H1 (cell line): ENCODE measurements at regions not wholly inside any gene's neighbourhood (a gene's known extent, or its start where the extent isn't known, plus 50 kb on each side); places are given as distances from the start of the nearest gene placed in this dataset.

Experiments
- CTCF ChIA-PET: fragments of 300-600 bp; sonication (Branson Sonifier 250); formaldehyde crosslinking; loops from one replicate; lab custom pipeline; 2021; ENCODE audit not compliant: partially characterized antibody; lab: Charles Lee
- POLR2A ChIA-PET: fragments of 300-600 bp; sonication (Branson Sonifier 250); formaldehyde crosslinking; loops from one replicate; lab custom pipeline; 2021; ENCODE audit warnings: inconsistent platforms; ENCODE audit not compliant: partially characterized antibody; lab: Charles Lee
- DNase-seq, 2 experiments: peaks; one replicate each; pipeline versions ENCODE4 v3.0.0 to v3.0.0-alpha.2; 2010 to 2022; ENCODE audit warnings: low spot score in 2 of 2, low read depth in 1 of 2, mixed read lengths in 1 of 2
- FAIRE-seq: peaks from 2 replicates; lab custom pipeline; 2011; peaks lifted over from hg19 to GRCh38; lab: Jason Lieb, UNC
- H2AFZ ChIP-seq: 2 replicates; pipeline ENCODE4 v1.8.1; 2012; ENCODE audit warnings: low read length, inconsistent platforms
- H2AK5ac ChIP-seq: 2 replicates; pipeline ENCODE4 v1.6.1; 2013; ENCODE audit warnings: low read depth, low read length
- H2BK120ac ChIP-seq: replicated peaks from 2 replicates; pipeline ENCODE3; 2013; ENCODE audit warnings: low read depth, low read length, inconsistent platforms
- H2BK12ac ChIP-seq: 2 replicates; pipeline ENCODE4 v1.6.1; 2013; ENCODE audit warnings: low read depth, low read length
- H2BK15ac ChIP-seq: 2 replicates; pipeline ENCODE4 v1.6.1; 2013; ENCODE audit warnings: low read length
- H2BK20ac ChIP-seq: 2 replicates; pipeline ENCODE4 v1.6.1; 2013; ENCODE audit warnings: low read length
- H2BK5ac ChIP-seq: 2 replicates; pipeline ENCODE4 v1.6.1; 2013; ENCODE audit warnings: low read depth, low read length
- H3K14ac ChIP-seq: 2 replicates; pipeline ENCODE4 v1.6.1; 2013; ENCODE audit warnings: inconsistent platforms; ENCODE audit not compliant: insufficient read length
- H3K18ac ChIP-seq: 2 replicates; pipeline ENCODE4 v1.6.1; 2013; ENCODE audit warnings: low read length; ENCODE audit errors: extremely low read depth
- H3K23ac ChIP-seq: 2 replicates; pipeline ENCODE4 v1.6.1; 2013; ENCODE audit warnings: inconsistent platforms; ENCODE audit not compliant: insufficient read length
- H3K23me2 ChIP-seq: 2 replicates; pipeline ENCODE4 v1.6.1; 2013; ENCODE audit warnings: low read depth, low read length
- H3K27ac ChIP-seq: 2 replicates; pipeline ENCODE4 v1.6.1; 2011; ENCODE audit warnings: low read depth, low read length, inconsistent platforms
- H3K27me3 ChIP-seq, 4 experiments: replicated peaks in 1 of 4; 1 replicate in 1 of 4; 2 replicates in 3 of 4; pipeline versions ENCODE4 v1.6.1 to v1.8.1; 2011 to 2013; ENCODE audit warnings: low read length in 3 of 4, mild to moderate bottlenecking in 3 of 4, inconsistent platforms in 2 of 4, mixed read lengths in 2 of 4, moderate library complexity in 1 of 4; ENCODE audit not compliant: control insufficient read depth in 3 of 4, insufficient read depth in 3 of 4; ENCODE audit errors: extremely low read depth in 1 of 4
- H3K36me3 ChIP-seq, 4 experiments: 2 replicates each; pipeline versions ENCODE4 v1.6.1 to v1.8.1; 2011 to 2013; ENCODE audit warnings: mild to moderate bottlenecking in 4 of 4, low read length in 3 of 4, moderate library complexity in 2 of 4, control low read depth in 1 of 4, inconsistent platforms in 1 of 4; ENCODE audit not compliant: insufficient read depth in 4 of 4, control insufficient read depth in 2 of 4
- H3K4ac ChIP-seq: replicated peaks from 2 replicates; pipeline ENCODE3; 2013; ENCODE audit warnings: low read length, low read depth, mixed read lengths, inconsistent platforms; ENCODE audit not compliant: insufficient read length
- H3K4me1 ChIP-seq, 4 experiments: replicated peaks in 1 of 4; 1 replicate in 1 of 4; 2 replicates in 3 of 4; pipeline versions ENCODE4 v1.6.1 to v1.8.1; 2011 to 2013; ENCODE audit warnings: low read length in 3 of 4, inconsistent platforms in 2 of 4, mixed read lengths in 1 of 4; ENCODE audit not compliant: insufficient read depth in 4 of 4, control insufficient read depth in 3 of 4
- H3K4me2 ChIP-seq, 2 experiments: 2 replicates each; pipeline versions ENCODE4 v1.6.1 to v1.8.1; 2011 to 2013; ENCODE audit warnings: low read depth in 2 of 2, low read length in 2 of 2, control low read depth in 1 of 2, inconsistent platforms in 1 of 2, mild to moderate bottlenecking in 1 of 2; ENCODE audit not compliant: insufficient read depth in 1 of 2
- H3K4me3 ChIP-seq, 4 experiments: fragments of 200-600, 300-600 bp in 1 of 4; sonication (generic), shearing (Covaris generic), sonication (Bioruptor Twin) in 1 of 4; 2 replicates each; pipeline versions ENCODE4 v1.5.1 to v1.8.1; 2011 to 2016; ENCODE audit warnings: low read length in 4 of 4, low read depth in 3 of 4, control low read depth in 2 of 4, inconsistent platforms in 2 of 4, mild to moderate bottlenecking in 2 of 4, mixed read lengths in 1 of 4, moderate library complexity in 1 of 4; ENCODE audit not compliant: insufficient read depth in 2 of 4; ENCODE audit errors: extremely low read depth in 1 of 4
- H3K56ac ChIP-seq: replicated peaks from 2 replicates; pipeline ENCODE3; 2013; ENCODE audit warnings: low read depth, mild to moderate bottlenecking, mixed read lengths, low read length, inconsistent platforms; ENCODE audit not compliant: insufficient read length
- H3K79me1 ChIP-seq: 2 replicates; pipeline ENCODE4 v1.6.1; 2013; ENCODE audit warnings: low read depth, low read length, control low read depth
- H3K79me2 ChIP-seq, 2 experiments: 2 replicates each; pipeline versions ENCODE4 v1.6.1 to v1.8.1; 2012 to 2013; ENCODE audit warnings: low read length in 2 of 2, mild to moderate bottlenecking in 2 of 2, inconsistent platforms in 1 of 2; ENCODE audit not compliant: insufficient read depth in 2 of 2, control insufficient read depth in 1 of 2
- H3K9ac ChIP-seq, 4 experiments: replicated peaks in 1 of 4; 1 replicate in 1 of 4; 2 replicates in 3 of 4; pipeline versions ENCODE4 v1.6.1 to v1.8.1; 2011 to 2013; ENCODE audit warnings: low read depth in 3 of 4, low read length in 3 of 4, control low read depth in 2 of 4, mild to moderate bottlenecking in 2 of 4, moderate library complexity in 2 of 4, inconsistent platforms in 1 of 4; ENCODE audit errors: extremely low read depth in 1 of 4
- H3K9me3 ChIP-seq, 2 experiments: 2 replicates each; pipeline versions ENCODE4 v1.6.1 to v1.8.1; 2012 to 2013; ENCODE audit warnings: mild to moderate bottlenecking in 2 of 2, moderate library complexity in 2 of 2, control low read depth in 1 of 2, inconsistent platforms in 1 of 2, low read depth in 1 of 2, low read length in 1 of 2, mixed read lengths in 1 of 2; ENCODE audit not compliant: insufficient read depth in 2 of 2
- H4K20me1 ChIP-seq, 2 experiments: replicated peaks in 1 of 2; 2 replicates each; pipeline versions ENCODE3 to v1.8.1; 2011 to 2013; ENCODE audit warnings: inconsistent platforms in 2 of 2, low read length in 2 of 2, mild to moderate bottlenecking in 1 of 2; ENCODE audit not compliant: insufficient read depth in 2 of 2, control insufficient read depth in 1 of 2
- H4K5ac ChIP-seq: 2 replicates; pipeline ENCODE4 v1.6.1; 2013; ENCODE audit warnings: low read length, low read depth, mixed read lengths, inconsistent platforms; ENCODE audit not compliant: insufficient read length
- H4K8ac ChIP-seq: 2 replicates; pipeline ENCODE4 v1.8.0; 2013; ENCODE audit warnings: mild to moderate bottlenecking, moderate library complexity, low read length, inconsistent platforms; ENCODE audit not compliant: insufficient read depth; ENCODE audit errors: extremely low read depth
- H4K91ac ChIP-seq: replicated peaks from 2 replicates; pipeline ENCODE3; 2013; ENCODE audit warnings: low read length, mixed read lengths, inconsistent platforms; ENCODE audit not compliant: insufficient read length
- CEBPB ChIP-seq: IDR thresholded peaks from 2 replicates; pipeline ENCODE4 v1.6.1; 2012; ENCODE audit warnings: low read depth, low read length
- CTBP2 ChIP-seq: IDR thresholded peaks from 2 replicates; pipeline ENCODE4 v1.7.0; 2011; ENCODE audit warnings: borderline replicate concordance, mild to moderate bottlenecking, moderate library complexity, mixed read lengths, low read length; ENCODE audit not compliant: insufficient read depth, insufficient read length
- GABPA ChIP-seq: IDR thresholded peaks from 2 replicates; pipeline ENCODE4 v1.6.1; 2011; ENCODE audit warnings: mild to moderate bottlenecking, low read length, moderate library complexity, borderline replicate concordance; ENCODE audit not compliant: insufficient read depth
- MAFK ChIP-seq: IDR thresholded peaks from 2 replicates; pipeline ENCODE4 v1.6.1; 2012; ENCODE audit warnings: low read depth, mild to moderate bottlenecking, improper control_type of control experiment, low read length
- RFX5 ChIP-seq: IDR thresholded peaks from 2 replicates; pipeline ENCODE4 v1.6.1; 2011; ENCODE audit warnings: low read depth, low read length, improper control_type of control experiment, borderline replicate concordance
- SAP30 ChIP-seq: fragments of 300-600 bp; sonication (generic); IDR thresholded peaks from 2 replicates; pipeline ENCODE4 v1.7.1; 2012; ENCODE audit warnings: low read length, moderate library complexity, mild to moderate bottlenecking, inconsistent platforms; ENCODE audit not compliant: insufficient read depth, insufficient replicate concordance
- TAF1 ChIP-seq: IDR thresholded peaks from 2 replicates; pipeline ENCODE4 v1.6.1; 2011; ENCODE audit warnings: mild to moderate bottlenecking, low read depth, low read length
- ZNF274 ChIP-seq: IDR thresholded peaks from 2 replicates; pipeline ENCODE4 v1.7.0; 2012; ENCODE audit warnings: low read length, borderline replicate concordance; ENCODE audit errors: extremely low read depth
- WGBS, 2 experiments: shearing (Covaris generic) in 1 of 2; methylation state at CpG; one replicate each; pipeline versions ENCODE4 v1.1.6 to v1.1.7; 2013 to 2015; ENCODE audit warnings: low lambda C conversion rate in 2 of 2, mixed read lengths in 2 of 2, inconsistent platforms in 1 of 2, low coverage in 1 of 2, missing lambda C conversion rate in 1 of 2; ENCODE audit not compliant: insufficient replicate concordance in 2 of 2, insufficient coverage in 1 of 2, insufficient read length in 1 of 2; ENCODE audit errors: extremely low coverage in 1 of 2, missing lambda C conversion rate in 1 of 2; 5-methylcytosine and 5-hydroxymethylcytosine counted together
- TF ChIP-seq, protein P1 (sequence below), 3 experiments: IDR thresholded peaks; 1 replicate in 2 of 3; 2 replicates in 1 of 3; pipeline versions ENCODE4 v1.5.1 to v1.6.1; 2011; ENCODE audit warnings: low read length in 3 of 3, mild to moderate bottlenecking in 3 of 3, inconsistent platforms in 2 of 3, low read depth in 1 of 3, moderate library complexity in 1 of 3; ENCODE audit not compliant: insufficient read depth in 1 of 3; ENCODE audit errors: control extremely low read depth in 1 of 3
- TF ChIP-seq, protein P2 (sequence below): IDR thresholded peaks from 2 replicates; pipeline ENCODE4 v1.6.1; 2011; ENCODE audit warnings: low read depth, mild to moderate bottlenecking, low read length; ENCODE audit not compliant: insufficient read depth

DNA sequence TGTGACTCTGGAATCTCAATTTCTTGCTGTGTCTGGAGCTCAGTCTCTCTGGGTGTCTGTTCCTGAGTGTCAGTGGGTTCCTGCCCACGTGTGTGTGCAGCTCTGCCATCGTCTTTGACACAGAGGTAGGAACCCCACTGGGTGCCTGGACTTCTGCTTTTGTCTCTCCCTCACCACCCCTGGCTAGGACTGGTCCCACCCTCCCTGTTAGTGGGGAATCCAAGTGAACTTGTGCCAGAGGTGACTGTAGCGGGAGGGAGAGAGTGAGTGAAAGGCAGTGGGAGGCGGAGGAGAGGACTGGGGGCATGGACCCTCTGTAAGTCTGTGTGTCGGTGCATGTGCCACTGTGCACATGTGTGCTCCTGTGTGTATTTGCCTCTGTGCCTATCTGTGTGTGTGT, 299.9 kb upstream of the ZMIZ1 start:
- no peaks in the 10 kb centered on the region for H3K27me3 ChIP-seq
- H2AFZ ChIP-seq: no peak overlapping the region
- H3K4me1 ChIP-seq: no peaks in the 10 kb centered on the region
- DNase-seq: no peak
- H3K56ac ChIP-seq: no peak overlapping the region
- peaks cover 3% of the 10 kb centered on the region; the same call in 1 of the 2 replicates for H3K23me2 ChIP-seq
- H3K27ac ChIP-seq: no peak overlapping the region
- no peak overlapping the region; the same call in 1 of the 2 replicates for H4K8ac ChIP-seq
- no peak overlapping the region for H2BK20ac ChIP-seq
- no peak overlapping the region; the same call in 1 of the 2 replicates for H3K18ac ChIP-seq
- H3K4me3 ChIP-seq: no peak overlapping the region
- no peak overlapping the region for H4K91ac ChIP-seq
- H3K9me3 ChIP-seq: no peaks in the 10 kb centered on the region
- H3K9ac ChIP-seq: no peak overlapping the region
- H3K79me2 ChIP-seq: no peaks in the 10 kb centered on the region
- peak overlapping the region; percentile 52; the same call in 1 of the 2 replicates for H2BK5ac ChIP-seq
- H2AK5ac ChIP-seq: peak overlapping the region; percentile 82
- H2BK12ac ChIP-seq: 0 out of 2 replicates have a peak overlapping the region, but pooled peaks have one; percentile 27
- FAIRE-seq: no peak
- H3K36me3 ChIP-seq: no peaks in the 10 kb centered on the region
- no peak overlapping the region for H2BK120ac ChIP-seq
- H4K5ac ChIP-seq: no peak overlapping the region
- H3K79me1 ChIP-seq: peaks cover 2% of the 10 kb centered on the region; the same call in 1 of the 2 replicates
- H4K20me1 ChIP-seq: peaks cover 0 to 3% of the 10 kb centered on the region in 2 experiments
- CTCF ChIA-PET: interaction anchor here (1.1 kb wide), 1 partner anchor 428 kb away, joined by 3 read pairs; no protein-coding TSS in a partner anchor
- POLR2A ChIA-PET: no interaction called here
- H3K14ac ChIP-seq: no peak overlapping the region
- H3K4me2 ChIP-seq: no peak overlapping the region
- no peak overlapping the region for H3K4ac ChIP-seq
- no peak overlapping the region for H3K23ac ChIP-seq
- H2BK15ac ChIP-seq: 0 out of 2 replicates have a peak overlapping the region, but pooled peaks have one; percentile 46
- 78% methylated on average over 5 of the region's 5 CpGs; no CpG with 5 or more reads in 1 of the 2 experiments for WGBS, 2 experiments
- no peak for TF ChIP-seq ZNF274
- no peak for TF ChIP-seq CEBPB
- TF ChIP-seq SAP30: no peak
- no peak for TF ChIP-seq RFX5
- TF ChIP-seq CTBP2: no peak
- TF ChIP-seq, protein P1, sequence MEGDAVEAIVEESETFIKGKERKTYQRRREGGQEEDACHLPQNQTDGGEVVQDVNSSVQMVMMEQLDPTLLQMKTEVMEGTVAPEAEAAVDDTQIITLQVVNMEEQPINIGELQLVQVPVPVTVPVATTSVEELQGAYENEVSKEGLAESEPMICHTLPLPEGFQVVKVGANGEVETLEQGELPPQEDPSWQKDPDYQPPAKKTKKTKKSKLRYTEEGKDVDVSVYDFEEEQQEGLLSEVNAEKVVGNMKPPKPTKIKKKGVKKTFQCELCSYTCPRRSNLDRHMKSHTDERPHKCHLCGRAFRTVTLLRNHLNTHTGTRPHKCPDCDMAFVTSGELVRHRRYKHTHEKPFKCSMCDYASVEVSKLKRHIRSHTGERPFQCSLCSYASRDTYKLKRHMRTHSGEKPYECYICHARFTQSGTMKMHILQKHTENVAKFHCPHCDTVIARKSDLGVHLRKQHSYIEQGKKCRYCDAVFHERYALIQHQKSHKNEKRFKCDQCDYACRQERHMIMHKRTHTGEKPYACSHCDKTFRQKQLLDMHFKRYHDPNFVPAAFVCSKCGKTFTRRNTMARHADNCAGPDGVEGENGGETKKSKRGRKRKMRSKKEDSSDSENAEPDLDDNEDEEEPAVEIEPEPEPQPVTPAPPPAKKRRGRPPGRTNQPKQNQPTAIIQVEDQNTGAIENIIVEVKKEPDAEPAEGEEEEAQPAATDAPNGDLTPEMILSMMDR (IDR thresholded peaks at IDR 0.05; ENCODE audit: control extremely low read depth in 1 of 3, insufficient read depth in 1 of 3, low read depth in 1 of 3, low read length in 3 of 3): no peak
- TF ChIP-seq MAFK: no peak
- TF ChIP-seq GABPA: no peak
- no peak for TF ChIP-seq TAF1
- TF ChIP-seq, protein P2, sequence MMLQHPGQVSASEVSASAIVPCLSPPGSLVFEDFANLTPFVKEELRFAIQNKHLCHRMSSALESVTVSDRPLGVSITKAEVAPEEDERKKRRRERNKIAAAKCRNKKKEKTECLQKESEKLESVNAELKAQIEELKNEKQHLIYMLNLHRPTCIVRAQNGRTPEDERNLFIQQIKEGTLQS: no peak
